ENCODE measurements at regions not wholly inside any gene's neighbourhood (a gene's known extent, or its start where the extent isn't known, plus 50 kb on each side); places are given as distances from the start of the nearest gene placed in this dataset.

DNA sequence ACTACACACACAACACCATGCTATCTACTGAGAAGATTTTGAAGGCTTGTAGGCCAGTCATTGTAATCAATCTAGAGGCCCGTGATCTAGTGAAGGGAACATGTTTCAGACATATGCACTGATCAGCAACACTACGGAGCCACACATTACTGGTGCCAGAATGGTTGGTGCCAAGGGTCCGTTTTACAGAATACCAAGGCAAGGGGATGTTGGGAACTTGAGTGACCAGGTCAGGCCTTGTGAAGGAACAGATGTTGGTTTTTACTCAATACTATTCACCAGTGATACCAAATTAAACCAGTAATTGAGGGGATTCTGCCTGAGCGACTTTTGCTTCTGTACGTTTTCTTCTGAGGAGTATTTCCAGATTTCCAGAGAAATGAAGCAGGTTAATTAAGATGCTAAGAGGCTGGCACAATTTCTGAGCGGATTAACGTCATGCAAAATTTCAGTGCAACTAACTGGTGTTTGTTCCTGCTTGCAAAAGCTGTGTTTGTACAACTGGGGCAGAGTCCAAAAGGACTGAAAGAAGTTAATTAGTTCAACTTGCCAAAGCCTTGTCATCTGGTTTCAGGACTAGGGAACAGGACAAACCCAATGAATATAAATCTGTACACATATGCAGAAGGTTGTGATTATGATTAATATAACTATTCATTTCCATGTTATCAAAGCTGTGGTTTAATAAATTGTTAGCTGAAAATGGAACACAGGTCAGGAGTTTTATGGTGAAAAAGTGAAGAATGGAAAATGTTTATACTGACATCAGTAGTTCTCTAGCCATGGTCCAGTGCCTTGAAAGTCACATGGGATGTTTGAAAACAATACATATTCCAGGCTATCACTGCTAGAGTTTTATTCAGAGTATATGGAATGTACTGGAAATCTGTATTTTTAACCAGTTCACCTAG lies 432.1 kb upstream of the DCC start:
- TF ChIP-seq, protein P1, sequence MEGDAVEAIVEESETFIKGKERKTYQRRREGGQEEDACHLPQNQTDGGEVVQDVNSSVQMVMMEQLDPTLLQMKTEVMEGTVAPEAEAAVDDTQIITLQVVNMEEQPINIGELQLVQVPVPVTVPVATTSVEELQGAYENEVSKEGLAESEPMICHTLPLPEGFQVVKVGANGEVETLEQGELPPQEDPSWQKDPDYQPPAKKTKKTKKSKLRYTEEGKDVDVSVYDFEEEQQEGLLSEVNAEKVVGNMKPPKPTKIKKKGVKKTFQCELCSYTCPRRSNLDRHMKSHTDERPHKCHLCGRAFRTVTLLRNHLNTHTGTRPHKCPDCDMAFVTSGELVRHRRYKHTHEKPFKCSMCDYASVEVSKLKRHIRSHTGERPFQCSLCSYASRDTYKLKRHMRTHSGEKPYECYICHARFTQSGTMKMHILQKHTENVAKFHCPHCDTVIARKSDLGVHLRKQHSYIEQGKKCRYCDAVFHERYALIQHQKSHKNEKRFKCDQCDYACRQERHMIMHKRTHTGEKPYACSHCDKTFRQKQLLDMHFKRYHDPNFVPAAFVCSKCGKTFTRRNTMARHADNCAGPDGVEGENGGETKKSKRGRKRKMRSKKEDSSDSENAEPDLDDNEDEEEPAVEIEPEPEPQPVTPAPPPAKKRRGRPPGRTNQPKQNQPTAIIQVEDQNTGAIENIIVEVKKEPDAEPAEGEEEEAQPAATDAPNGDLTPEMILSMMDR (IDR thresholded peaks at IDR 0.05; ENCODE audit: control extremely low read depth in 1 of 3, insufficient read depth in 1 of 3, low read depth in 1 of 3, low read length in 3 of 3) = no peak
- TF ChIP-seq CEBPB (IDR thresholded peaks at IDR 0.05; ENCODE audit: low read depth, low read length) = no peak
- no peak for TF ChIP-seq EZH2 (IDR thresholded peaks at IDR 0.05; ENCODE audit: low read depth, low read length, severe bottlenecking)
- no peak for TF ChIP-seq JUND (IDR thresholded peaks at IDR 0.05; ENCODE audit: low read length)
- no peak for TF ChIP-seq POLR2A (IDR thresholded peaks at IDR 0.05; ENCODE audit: control extremely low read depth in 1 of 2, low read depth in 2 of 2, low read length in 2 of 2)
- no peak for TF ChIP-seq GTF2F1 (IDR thresholded peaks at IDR 0.05; ENCODE audit: borderline replicate concordance, low read depth, low read length)
- TF ChIP-seq CHD2 (IDR thresholded peaks at IDR 0.05; ENCODE audit: low read length) = no peak
- TF ChIP-seq, protein P2, sequence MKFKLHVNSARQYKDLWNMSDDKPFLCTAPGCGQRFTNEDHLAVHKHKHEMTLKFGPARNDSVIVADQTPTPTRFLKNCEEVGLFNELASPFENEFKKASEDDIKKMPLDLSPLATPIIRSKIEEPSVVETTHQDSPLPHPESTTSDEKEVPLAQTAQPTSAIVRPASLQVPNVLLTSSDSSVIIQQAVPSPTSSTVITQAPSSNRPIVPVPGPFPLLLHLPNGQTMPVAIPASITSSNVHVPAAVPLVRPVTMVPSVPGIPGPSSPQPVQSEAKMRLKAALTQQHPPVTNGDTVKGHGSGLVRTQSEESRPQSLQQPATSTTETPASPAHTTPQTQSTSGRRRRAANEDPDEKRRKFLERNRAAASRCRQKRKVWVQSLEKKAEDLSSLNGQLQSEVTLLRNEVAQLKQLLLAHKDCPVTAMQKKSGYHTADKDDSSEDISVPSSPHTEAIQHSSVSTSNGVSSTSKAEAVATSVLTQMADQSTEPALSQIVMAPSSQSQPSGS (IDR thresholded peaks at IDR 0.05; ENCODE audit: low read length) = no peak
- TF ChIP-seq RFX5 (IDR thresholded peaks at IDR 0.05; ENCODE audit: borderline replicate concordance, low read depth, low read length) = no peak
- TF ChIP-seq POLR2AphosphoS5 (IDR thresholded peaks at IDR 0.05; ENCODE audit: low read depth, low read length) = no peak
- TF ChIP-seq, protein P3, sequence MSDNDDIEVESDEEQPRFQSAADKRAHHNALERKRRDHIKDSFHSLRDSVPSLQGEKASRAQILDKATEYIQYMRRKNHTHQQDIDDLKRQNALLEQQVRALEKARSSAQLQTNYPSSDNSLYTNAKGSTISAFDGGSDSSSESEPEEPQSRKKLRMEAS (IDR thresholded peaks at IDR 0.05) = no peak
